Panc1 (cell line): ENCODE measurements at regions not wholly inside any gene's neighbourhood (a gene's known extent, or its start where the extent isn't known, plus 50 kb on each side); places are given as distances from the start of the nearest gene placed in this dataset.

Source experiments
- POLR2AphosphoS5 ChIP-seq: IDR thresholded peaks from 2 replicates; pipeline ENCODE4 v1.6.1; 2012; ENCODE audit warnings: mild to moderate bottlenecking, low read depth, low read length, moderate library complexity
- TCF7L2 ChIP-seq: IDR thresholded peaks from 2 replicates; pipeline ENCODE4 v1.6.1; 2011; ENCODE audit warnings: mild to moderate bottlenecking, low read depth, low read length, inconsistent platforms
- TF ChIP-seq, protein P1 (sequence below): fragments of 450-650 bp; IDR thresholded peaks from 2 replicates; pipeline ENCODE4 v1.5.1; 2017; ENCODE audit warnings: mild to moderate bottlenecking
- TF ChIP-seq, protein P2 (sequence below), 2 experiments: IDR thresholded peaks; 2 replicates each; pipeline ENCODE4 v1.6.1; 2011 to 2012; ENCODE audit warnings: low read depth in 2 of 2, control low read depth in 1 of 2, low read length in 1 of 2, mild to moderate bottlenecking in 1 of 2, moderate library complexity in 1 of 2; ENCODE audit not compliant: insufficient read depth in 1 of 2

DNA sequence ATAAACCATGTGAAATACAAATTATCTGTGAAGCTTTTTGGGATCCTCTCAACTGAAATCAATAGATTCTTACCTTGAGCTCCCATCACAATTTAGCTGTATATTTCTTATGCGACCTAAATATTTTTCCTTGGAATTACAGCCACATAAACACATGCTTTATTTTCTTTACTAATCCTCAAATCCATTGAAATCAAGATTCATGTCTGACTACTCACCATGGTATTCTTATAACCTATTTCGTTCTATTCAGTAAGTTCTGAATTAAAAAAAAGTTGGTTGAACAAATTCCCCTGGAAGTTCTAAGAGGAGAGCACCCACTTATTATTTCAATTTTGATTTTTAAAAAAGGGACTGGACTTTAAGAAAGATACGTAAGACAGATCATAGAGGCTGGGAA lies 292.1 kb upstream of the ATP2B1 start:
- TF ChIP-seq, protein P1, sequence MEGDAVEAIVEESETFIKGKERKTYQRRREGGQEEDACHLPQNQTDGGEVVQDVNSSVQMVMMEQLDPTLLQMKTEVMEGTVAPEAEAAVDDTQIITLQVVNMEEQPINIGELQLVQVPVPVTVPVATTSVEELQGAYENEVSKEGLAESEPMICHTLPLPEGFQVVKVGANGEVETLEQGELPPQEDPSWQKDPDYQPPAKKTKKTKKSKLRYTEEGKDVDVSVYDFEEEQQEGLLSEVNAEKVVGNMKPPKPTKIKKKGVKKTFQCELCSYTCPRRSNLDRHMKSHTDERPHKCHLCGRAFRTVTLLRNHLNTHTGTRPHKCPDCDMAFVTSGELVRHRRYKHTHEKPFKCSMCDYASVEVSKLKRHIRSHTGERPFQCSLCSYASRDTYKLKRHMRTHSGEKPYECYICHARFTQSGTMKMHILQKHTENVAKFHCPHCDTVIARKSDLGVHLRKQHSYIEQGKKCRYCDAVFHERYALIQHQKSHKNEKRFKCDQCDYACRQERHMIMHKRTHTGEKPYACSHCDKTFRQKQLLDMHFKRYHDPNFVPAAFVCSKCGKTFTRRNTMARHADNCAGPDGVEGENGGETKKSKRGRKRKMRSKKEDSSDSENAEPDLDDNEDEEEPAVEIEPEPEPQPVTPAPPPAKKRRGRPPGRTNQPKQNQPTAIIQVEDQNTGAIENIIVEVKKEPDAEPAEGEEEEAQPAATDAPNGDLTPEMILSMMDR: no peak
- TF ChIP-seq POLR2AphosphoS5 (no peak), TCF7L2 (no peak)
- TF ChIP-seq, protein P2, sequence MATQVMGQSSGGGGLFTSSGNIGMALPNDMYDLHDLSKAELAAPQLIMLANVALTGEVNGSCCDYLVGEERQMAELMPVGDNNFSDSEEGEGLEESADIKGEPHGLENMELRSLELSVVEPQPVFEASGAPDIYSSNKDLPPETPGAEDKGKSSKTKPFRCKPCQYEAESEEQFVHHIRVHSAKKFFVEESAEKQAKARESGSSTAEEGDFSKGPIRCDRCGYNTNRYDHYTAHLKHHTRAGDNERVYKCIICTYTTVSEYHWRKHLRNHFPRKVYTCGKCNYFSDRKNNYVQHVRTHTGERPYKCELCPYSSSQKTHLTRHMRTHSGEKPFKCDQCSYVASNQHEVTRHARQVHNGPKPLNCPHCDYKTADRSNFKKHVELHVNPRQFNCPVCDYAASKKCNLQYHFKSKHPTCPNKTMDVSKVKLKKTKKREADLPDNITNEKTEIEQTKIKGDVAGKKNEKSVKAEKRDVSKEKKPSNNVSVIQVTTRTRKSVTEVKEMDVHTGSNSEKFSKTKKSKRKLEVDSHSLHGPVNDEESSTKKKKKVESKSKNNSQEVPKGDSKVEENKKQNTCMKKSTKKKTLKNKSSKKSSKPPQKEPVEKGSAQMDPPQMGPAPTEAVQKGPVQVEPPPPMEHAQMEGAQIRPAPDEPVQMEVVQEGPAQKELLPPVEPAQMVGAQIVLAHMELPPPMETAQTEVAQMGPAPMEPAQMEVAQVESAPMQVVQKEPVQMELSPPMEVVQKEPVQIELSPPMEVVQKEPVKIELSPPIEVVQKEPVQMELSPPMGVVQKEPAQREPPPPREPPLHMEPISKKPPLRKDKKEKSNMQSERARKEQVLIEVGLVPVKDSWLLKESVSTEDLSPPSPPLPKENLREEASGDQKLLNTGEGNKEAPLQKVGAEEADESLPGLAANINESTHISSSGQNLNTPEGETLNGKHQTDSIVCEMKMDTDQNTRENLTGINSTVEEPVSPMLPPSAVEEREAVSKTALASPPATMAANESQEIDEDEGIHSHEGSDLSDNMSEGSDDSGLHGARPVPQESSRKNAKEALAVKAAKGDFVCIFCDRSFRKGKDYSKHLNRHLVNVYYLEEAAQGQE (IDR thresholded peaks at IDR 0.05; ENCODE audit: insufficient read depth in 1 of 2, low read depth in 2 of 2, low read length in 1 of 2): no peak
